ENCODE measurements at regions not wholly inside any gene's neighbourhood (a gene's known extent, or its start where the extent isn't known, plus 50 kb on each side); places are given as distances from the start of the nearest gene placed in this dataset.

DNA sequence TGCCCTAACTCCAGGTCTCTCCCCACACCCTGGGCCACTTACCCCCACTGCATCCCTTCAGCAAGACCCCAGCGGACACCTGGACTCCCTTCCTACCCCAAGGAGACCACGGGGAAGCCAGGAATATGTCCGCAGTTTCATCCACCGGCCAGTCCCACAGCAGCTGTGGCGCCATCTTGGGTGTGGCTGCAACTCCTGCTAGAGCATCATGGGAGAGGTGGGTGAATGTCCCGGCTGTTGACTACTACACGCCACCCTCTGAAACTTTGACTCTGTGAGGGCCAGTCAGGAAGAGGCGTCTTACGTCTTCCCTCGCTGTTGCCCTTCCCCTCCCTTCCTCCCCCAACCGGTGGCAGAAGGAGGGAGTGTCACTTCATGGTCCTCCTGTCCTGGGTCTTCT is 238.3 kb upstream of the RNF32 start:
- H3K4me3 ChIP-seq (replicated peaks; ENCODE audit: insufficient read depth, low read length) = no peak overlapping the region
- DNase-seq (ENCODE audit: low read depth in 1 of 2, low spot score in 1 of 2) = no peak
- TF ChIP-seq GABPA (IDR thresholded peaks at IDR 0.05; ENCODE audit: low read depth) (no peak), SPI1 (IDR thresholded peaks at IDR 0.05; ENCODE audit: borderline replicate concordance, low read depth) (no peak), REST (IDR thresholded peaks at IDR 0.05; ENCODE audit: insufficient replicate concordance, low read depth) (no peak)
- H3K27me3 ChIP-seq (ENCODE audit: insufficient read depth, poor library complexity, severe bottlenecking) = no peaks in the 10 kb centered on the region
- no peak overlapping the region for H3K27ac ChIP-seq (replicated peaks)

DNA sequence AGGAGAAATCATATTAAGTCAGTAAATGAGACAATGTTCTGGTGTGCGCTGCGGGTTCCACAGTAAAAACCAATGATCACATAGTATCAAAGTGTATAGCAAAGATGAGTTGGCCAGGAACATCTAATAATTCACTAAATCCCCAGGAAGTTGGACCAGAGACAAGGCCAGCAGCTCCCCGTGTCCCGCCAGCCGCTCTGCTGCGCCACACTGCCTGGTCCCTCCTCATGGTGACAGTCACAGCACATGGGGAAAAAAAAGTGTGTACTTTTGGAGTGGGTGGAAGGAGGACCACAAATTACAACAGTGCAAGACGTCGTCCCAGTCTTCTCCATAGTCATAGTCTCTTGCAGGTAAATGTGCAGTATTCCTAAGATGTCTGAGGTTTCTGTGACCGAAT is 239.0 kb upstream of the RNF32 start:
- Histone ChIP-seq H3K27ac (replicated peaks) (no peak overlapping the region), H3K27me3 (ENCODE audit: insufficient read depth, poor library complexity, severe bottlenecking) (no peaks in the 10 kb centered on the region), H3K4me3 (replicated peaks; ENCODE audit: insufficient read depth, low read length) (no peak overlapping the region)
- TF ChIP-seq SPI1 (IDR thresholded peaks at IDR 0.05; ENCODE audit: borderline replicate concordance, low read depth) (no peak), POLR2AphosphoS5 (IDR thresholded peaks at IDR 0.05; ENCODE audit: low read depth) (no peak)
- DNase-seq (ENCODE audit: low read depth in 1 of 2, low spot score in 1 of 2) = no peak

DNA sequence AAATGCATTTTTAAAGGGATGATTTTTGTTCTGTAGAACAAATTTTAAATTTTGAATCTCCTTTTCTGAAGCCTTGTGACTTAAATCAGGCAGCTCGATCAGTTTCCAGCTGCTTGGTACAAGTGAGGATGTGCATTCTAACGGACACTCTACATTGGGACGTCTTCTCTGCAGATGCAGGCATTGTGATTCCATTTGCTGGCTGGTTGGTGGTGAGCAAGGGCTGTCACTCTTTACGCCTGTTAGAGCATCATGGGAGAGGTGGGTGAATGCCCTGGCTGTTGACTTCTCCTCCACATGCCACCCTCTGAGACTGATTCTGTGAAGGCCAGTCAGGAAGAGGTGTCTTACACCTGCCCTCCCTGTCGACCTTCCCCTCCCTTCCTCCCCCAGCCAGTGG is 240.5 kb upstream of the RNF32 start:
- Histone ChIP-seq H3K4me3 (replicated peaks; ENCODE audit: insufficient read depth, low read length) (no peak overlapping the region), H3K27me3 (ENCODE audit: insufficient read depth, poor library complexity, severe bottlenecking) (no peaks in the 10 kb centered on the region), H3K27ac (replicated peaks) (no peak overlapping the region)
- TF ChIP-seq, protein P1, sequence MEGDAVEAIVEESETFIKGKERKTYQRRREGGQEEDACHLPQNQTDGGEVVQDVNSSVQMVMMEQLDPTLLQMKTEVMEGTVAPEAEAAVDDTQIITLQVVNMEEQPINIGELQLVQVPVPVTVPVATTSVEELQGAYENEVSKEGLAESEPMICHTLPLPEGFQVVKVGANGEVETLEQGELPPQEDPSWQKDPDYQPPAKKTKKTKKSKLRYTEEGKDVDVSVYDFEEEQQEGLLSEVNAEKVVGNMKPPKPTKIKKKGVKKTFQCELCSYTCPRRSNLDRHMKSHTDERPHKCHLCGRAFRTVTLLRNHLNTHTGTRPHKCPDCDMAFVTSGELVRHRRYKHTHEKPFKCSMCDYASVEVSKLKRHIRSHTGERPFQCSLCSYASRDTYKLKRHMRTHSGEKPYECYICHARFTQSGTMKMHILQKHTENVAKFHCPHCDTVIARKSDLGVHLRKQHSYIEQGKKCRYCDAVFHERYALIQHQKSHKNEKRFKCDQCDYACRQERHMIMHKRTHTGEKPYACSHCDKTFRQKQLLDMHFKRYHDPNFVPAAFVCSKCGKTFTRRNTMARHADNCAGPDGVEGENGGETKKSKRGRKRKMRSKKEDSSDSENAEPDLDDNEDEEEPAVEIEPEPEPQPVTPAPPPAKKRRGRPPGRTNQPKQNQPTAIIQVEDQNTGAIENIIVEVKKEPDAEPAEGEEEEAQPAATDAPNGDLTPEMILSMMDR (IDR thresholded peaks at IDR 0.05; ENCODE audit: insufficient read depth, low read length) = no peak
- TF ChIP-seq REST (IDR thresholded peaks at IDR 0.05; ENCODE audit: insufficient replicate concordance, low read depth) = no peak
- no peak for TF ChIP-seq SPI1 (IDR thresholded peaks at IDR 0.05; ENCODE audit: borderline replicate concordance, low read depth)
- no peak for TF ChIP-seq GABPA (IDR thresholded peaks at IDR 0.05; ENCODE audit: low read depth)
- no peak for DNase-seq (ENCODE audit: low read depth in 1 of 2, low spot score in 1 of 2)

DNA sequence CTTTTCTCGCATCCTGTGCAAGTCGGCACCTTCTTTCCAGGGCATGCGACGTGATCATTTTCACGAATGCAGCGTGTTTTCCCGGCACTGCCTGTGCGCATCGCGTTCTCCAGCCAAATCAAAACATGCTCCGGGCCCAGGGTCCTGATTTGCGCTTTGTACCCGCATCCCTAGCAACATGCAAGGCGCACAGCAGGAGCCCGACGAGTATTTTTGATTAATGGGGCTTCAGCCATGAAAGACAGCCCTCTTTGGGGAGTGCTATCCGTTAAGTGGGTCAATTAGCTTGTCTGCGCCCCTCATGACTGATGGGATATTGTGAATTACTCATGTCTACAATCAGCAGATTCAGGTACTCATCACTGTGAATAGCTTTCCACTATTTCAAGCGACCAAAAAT is 243.3 kb upstream of the RNF32 start:
- no peak for DNase-seq (ENCODE audit: low read depth in 1 of 2, low spot score in 1 of 2)
- H3K27me3 ChIP-seq (ENCODE audit: insufficient read depth, poor library complexity, severe bottlenecking) = no peaks in the 10 kb centered on the region
- H3K4me3 ChIP-seq (replicated peaks; ENCODE audit: insufficient read depth, low read length) = no peak overlapping the region
- TF ChIP-seq, protein P1 (IDR thresholded peaks at IDR 0.05; ENCODE audit: insufficient read depth, low read length) = no peak
- TF ChIP-seq REST (IDR thresholded peaks at IDR 0.05; ENCODE audit: insufficient replicate concordance, low read depth) (no peak), SPI1 (IDR thresholded peaks at IDR 0.05; ENCODE audit: borderline replicate concordance, low read depth) (no peak), POLR2AphosphoS5 (IDR thresholded peaks at IDR 0.05; ENCODE audit: low read depth) (no peak), GABPA (IDR thresholded peaks at IDR 0.05; ENCODE audit: low read depth) (no peak)
- H3K27ac ChIP-seq (replicated peaks) = no peak overlapping the region
